GM20431 (cell line): ENCODE measurements at regions not wholly inside any gene's neighbourhood (a gene's known extent, or its start where the extent isn't known, plus 50 kb on each side); places are given as distances from the start of the nearest gene placed in this dataset.

Source experiments
- in situ Hi-C: fragments of 300-500 bp; cut with MseI, MboI; formaldehyde crosslinking; loops from one replicate; pipeline ENCODE4 v1.15.0; 2020; ENCODE audit warnings: low sequenced_read_pairs; ENCODE audit not compliant: unreplicated experiment

- in situ Hi-C loops, result no loop called here
Observed at GRCh38 chr18:78327643-78328042, 652.0 kb upstream of the SALL3 start.

GRCh38 chr18:78330766-78331165 lies 648.9 kb upstream of the SALL3 start:
- in situ Hi-C loops, result no loop called here

GRCh38 chr18:78352910-78353309 lies 626.7 kb upstream of the SALL3 start:
- in situ Hi-C loops, result no loop called here

- in situ Hi-C loops, result no loop called here
Observed at GRCh38 chr18:78362198-78362597, 617.4 kb upstream of the SALL3 start.

GRCh38 chr18:78363556-78364387 lies 615.8 kb upstream of the SALL3 start:
- in situ Hi-C loops, result no loop called here

- in situ Hi-C loops, result no loop called here
Observed at GRCh38 chr18:78364388-78364960, 615.1 kb upstream of the SALL3 start.

- in situ Hi-C loops, result no loop called here
Observed at GRCh38 chr18:78367996-78368395, 611.6 kb upstream of the SALL3 start.

GRCh38 chr18:78368726-78369125 lies 610.9 kb upstream of the SALL3 start:
- in situ Hi-C loops, result no loop called here

- in situ Hi-C loops, result no loop called here
Observed at GRCh38 chr18:78376046-78376445, 603.6 kb upstream of the SALL3 start.

GRCh38 chr18:78378403-78378802 lies 601.2 kb upstream of the SALL3 start:
- in situ Hi-C loops, result no loop called here

GRCh38 chr18:78378983-78379382 lies 600.6 kb upstream of the SALL3 start:
- in situ Hi-C loops, result no loop called here

- in situ Hi-C loops, result no loop called here
Observed at GRCh38 chr18:78390348-78390951, 589.2 kb upstream of the SALL3 start.

GRCh38 chr18:78390952-78391348 lies 588.7 kb upstream of the SALL3 start:
- in situ Hi-C loops, result no loop called here

- in situ Hi-C loops, result no loop called here
Observed at GRCh38 chr18:78393086-78393862, 586.3 kb upstream of the SALL3 start.

GRCh38 chr18:78396077-78396476 lies 583.5 kb upstream of the SALL3 start:
- in situ Hi-C loops, result no loop called here

GRCh38 chr18:78396756-78397155 lies 582.9 kb upstream of the SALL3 start:
- in situ Hi-C loops, result no loop called here

- in situ Hi-C loops, result no loop called here
Observed at GRCh38 chr18:78399992-78400503, 579.6 kb upstream of the SALL3 start.

- in situ Hi-C loops, result no loop called here
Observed at GRCh38 chr18:78402440-78402839, 577.2 kb upstream of the SALL3 start.

- in situ Hi-C loops, result no loop called here
Observed at GRCh38 chr18:78402966-78403365, 576.7 kb upstream of the SALL3 start.

GRCh38 chr18:78403371-78403770 lies 576.2 kb upstream of the SALL3 start:
- in situ Hi-C loops, result no loop called here
